HCT116 (cell line): ENCODE measurements at regions not wholly inside any gene's neighbourhood (a gene's known extent, or its start where the extent isn't known, plus 50 kb on each side); places are given as distances from the start of the nearest gene placed in this dataset.

Experiments used
- ATAC-seq: fragments of 200-7000 bp; cut with Tn5 transposase; 2 replicates; pipeline ENCODE4 v1.9.1; 2020; ENCODE audit warnings: mild to moderate bottlenecking, moderate library complexity
- BruUV-seq: library from RNA; stranded (reverse); fragments of 400-500 nt; replicated peaks from 2 replicates; lab custom pipeline; 2021; lab: Mats Ljungman, UMichigan
- CTCF ChIA-PET: fragments of 300-600 bp; sonication (Branson Sonifier 250); formaldehyde crosslinking; loops from one replicate; lab custom pipeline; 2021; ENCODE audit warnings: antibody characterized with exemption; lab: Charles Lee
- POLR2A ChIA-PET: fragments of 300-600, 350-600 bp; sonication (Branson Sonifier 250); formaldehyde crosslinking; loops from one replicate; lab custom pipeline; 2021; ENCODE audit warnings: antibody characterized with exemption; lab: Charles Lee
- RAD21 ChIA-PET, 2 experiments: fragments of 300-600 bp; sonication (Branson Sonifier 250); formaldehyde crosslinking; loops; one replicate each; lab custom pipeline; 2023; ENCODE audit warnings: low total read pairs in 2 of 2; ENCODE audit not compliant: uncharacterized antibody in 2 of 2, unreplicated experiment in 2 of 2, low non-redundant PET in 1 of 2; lab: Charles Lee
- DNase-seq: peaks from one replicate; pipeline ENCODE4 v3.0.0-alpha.2; 2010; ENCODE audit warnings: low read depth, low spot score
- H2AFZ ChIP-seq: fragments of 200-600 bp; shearing (Covaris generic), sonication (generic); 2 replicates; pipeline ENCODE4 v1.6.1; 2017; ENCODE audit warnings: low read depth, mixed run types, mixed read lengths, antibody characterized with exemption, low read length; ENCODE audit not compliant: poor library complexity, severe bottlenecking
- H3K27ac ChIP-seq: 2 replicates; pipeline ENCODE4 v1.5.1; 2012; ENCODE audit warnings: low read depth, low read length
- H3K27me3 ChIP-seq: fragments of 200-600 bp; sonication (generic); 2 replicates; pipeline ENCODE4 v1.6.1; 2016; ENCODE audit warnings: mixed run types, low read length, mixed read lengths; ENCODE audit not compliant: insufficient read depth
- H3K36me3 ChIP-seq, 2 experiments: fragments of 200-500 bp in 1 of 2; fragments of 200-600 bp in 1 of 2; sonication (Bioruptor generic) in 1 of 2; sonication (generic) in 1 of 2; 2 replicates each; pipeline versions ENCODE4 v1.5.1 to v1.6.1; 2014 to 2016; ENCODE audit warnings: low read length in 2 of 2, inconsistent platforms in 1 of 2, mixed read lengths in 1 of 2, mixed run types in 1 of 2; ENCODE audit not compliant: insufficient read depth in 2 of 2, control insufficient read depth in 1 of 2
- H3K4me1 ChIP-seq, 2 experiments: fragments of 200-600 bp in 1 of 2; sonication (generic) in 1 of 2; 2 replicates each; pipeline versions ENCODE4 v1.5.1 to v1.6.1; 2012 to 2017; ENCODE audit warnings: low read length in 2 of 2, inconsistent platforms in 1 of 2, mild to moderate bottlenecking in 1 of 2, mixed read lengths in 1 of 2, mixed run types in 1 of 2, moderate library complexity in 1 of 2; ENCODE audit not compliant: insufficient read depth in 2 of 2, control insufficient read depth in 1 of 2
- H3K4me2 ChIP-seq: fragments of 200-600 bp; sonication (generic); 2 replicates; pipeline ENCODE4 v1.6.1; 2017; ENCODE audit warnings: mixed run types, low read length, mixed read lengths
- H3K4me3 ChIP-seq, 2 experiments: fragments of 200-600 bp in 1 of 2; sonication (generic) in 1 of 2; replicated peaks in 1 of 2; 2 replicates each; pipeline ENCODE4 v1.5.1; 2011 to 2016; ENCODE audit warnings: low read length in 2 of 2, control low read depth in 1 of 2, low read depth in 1 of 2, mild to moderate bottlenecking in 1 of 2, mixed read lengths in 1 of 2, mixed run types in 1 of 2
- H3K79me2 ChIP-seq: fragments of 200-600 bp; sonication (generic); 2 replicates; pipeline ENCODE4 v1.6.1; 2017; ENCODE audit warnings: mild to moderate bottlenecking, mixed run types, low read length, moderate library complexity, mixed read lengths; ENCODE audit not compliant: insufficient read depth
- H3K9ac ChIP-seq: fragments of 200-600 bp; sonication (generic); 2 replicates; pipeline ENCODE4 v1.6.1; 2016; ENCODE audit warnings: low read length, mixed read lengths
- H3K9me2 ChIP-seq: fragments of 200-600 bp; sonication (generic), shearing (Covaris generic); 2 replicates; pipeline ENCODE4 v1.6.1; 2017; ENCODE audit warnings: mixed run types, mild to moderate bottlenecking, moderate library complexity; ENCODE audit not compliant: insufficient read depth
- H3K9me3 ChIP-seq, 2 experiments: fragments of 200-500 bp in 1 of 2; fragments of 200-600 bp in 1 of 2; sonication (Bioruptor generic) in 1 of 2; sonication (generic) in 1 of 2; 2 replicates each; pipeline ENCODE4 v1.6.1; 2014 to 2017; ENCODE audit warnings: low read length in 2 of 2, mixed read lengths in 2 of 2, inconsistent platforms in 1 of 2, low read depth in 1 of 2, mild to moderate bottlenecking in 1 of 2, mixed run types in 1 of 2, moderate library complexity in 1 of 2; ENCODE audit not compliant: control insufficient read depth in 1 of 2, insufficient read depth in 1 of 2
- H4K20me1 ChIP-seq: fragments of 200-600 bp; sonication (generic), shearing (Covaris generic); 2 replicates; pipeline ENCODE4 v1.6.1; 2017; ENCODE audit warnings: mixed run types, mild to moderate bottlenecking, moderate library complexity; ENCODE audit not compliant: insufficient read depth
- CBX3 ChIP-seq: IDR thresholded peaks from 2 replicates; pipeline ENCODE4 v1.6.1; 2012; ENCODE audit warnings: low read depth
- CTCF ChIP-seq, 3 experiments: fragments of 200-600 bp in 1 of 3; sonication (generic) in 1 of 3; IDR thresholded peaks in 2 of 3; conservative IDR thresholded peaks in 1 of 3; 2 replicates each; pipeline ENCODE4 v1.5.1; 2012 to 2017; ENCODE audit warnings: low read depth in 2 of 3, low read length in 2 of 3, antibody characterized with exemption in 1 of 3, borderline replicate concordance in 1 of 3, control low read depth in 1 of 3, mild to moderate bottlenecking in 1 of 3, mixed read lengths in 1 of 3, mixed run types in 1 of 3, moderate library complexity in 1 of 3; ENCODE audit not compliant: insufficient read depth in 1 of 3
- EGR1 ChIP-seq: IDR thresholded peaks from 2 replicates; pipeline ENCODE4 v1.6.1; 2012; ENCODE audit warnings: low read depth
- ELF1 ChIP-seq: IDR thresholded peaks from 2 replicates; pipeline ENCODE4 v1.6.1; 2012; ENCODE audit warnings: low read depth, borderline replicate concordance
- EZH2 ChIP-seq: fragments of 200-600 bp; sonication (generic); IDR thresholded peaks from 2 replicates; pipeline ENCODE4 v1.6.1; 2017; ENCODE audit warnings: antibody characterized with exemption, mixed run types
- EZH2phosphoT487 ChIP-seq: fragments of 200-600 bp; IDR thresholded peaks from 2 replicates; pipeline ENCODE4 v1.6.1; 2018; ENCODE audit warnings: antibody characterized with exemption, borderline replicate concordance
- FOSL1 ChIP-seq: IDR thresholded peaks from 2 replicates; pipeline ENCODE4 v1.6.1; 2012; ENCODE audit warnings: low read depth
- JUND ChIP-seq: IDR thresholded peaks from 2 replicates; pipeline ENCODE4 v1.6.1; 2012
- POLR2A ChIP-seq: IDR thresholded peaks from 2 replicates; pipeline ENCODE4 v1.7.0; 2011; ENCODE audit warnings: borderline replicate concordance; ENCODE audit not compliant: insufficient read depth, insufficient read length; ENCODE audit errors: extremely low read depth
- RAD21 ChIP-seq: IDR thresholded peaks from 2 replicates; pipeline ENCODE4 v1.6.1; 2012; ENCODE audit warnings: low read depth, mild to moderate bottlenecking
- REST ChIP-seq: IDR thresholded peaks from 2 replicates; pipeline ENCODE4 v1.6.1; 2012; ENCODE audit warnings: low read depth
- SIN3A ChIP-seq: IDR thresholded peaks from 2 replicates; pipeline ENCODE4 v1.6.1; 2012; ENCODE audit warnings: low read depth
- SP1 ChIP-seq: IDR thresholded peaks from 2 replicates; pipeline ENCODE4 v1.6.1; 2012; ENCODE audit warnings: low read depth
- SRF ChIP-seq: IDR thresholded peaks from 2 replicates; pipeline ENCODE4 v1.6.1; 2012; ENCODE audit warnings: low read depth
- TCF7L2 ChIP-seq: IDR thresholded peaks from 2 replicates; pipeline ENCODE4 v1.7.0; 2011; ENCODE audit warnings: borderline replicate concordance, inconsistent platforms; ENCODE audit not compliant: insufficient read depth, insufficient read length; ENCODE audit errors: extremely low read depth
- ZNF274 ChIP-seq: fragments of 200-500 bp; sonication (Bioruptor generic); IDR thresholded peaks from 2 replicates; pipeline ENCODE4 v1.6.1; 2014; ENCODE audit warnings: mild to moderate bottlenecking, low read depth, low read length, inconsistent platforms
- intact Hi-C: fragments of 100-400 bp; cut with micrococcal nuclease; formaldehyde crosslinking; loops from 2 replicates; pipeline ENCODE4 v1.10.0; 2022

- Histone ChIP-seq H2AFZ (no peak overlapping the region), H3K36me3 (no peaks in the 10 kb centered on the region), H3K27ac (no peak overlapping the region), H3K4me3 (no peak overlapping the region), H3K4me1 (no peaks in the 10 kb centered on the region), H3K9me2 (no peaks in the 10 kb centered on the region), H3K79me2 (no peaks in the 10 kb centered on the region), H3K9ac (no peak overlapping the region), H3K27me3 (no peaks in the 10 kb centered on the region), H4K20me1 (no peaks in the 10 kb centered on the region), H3K4me2 (no peak overlapping the region), H3K9me3 (no peaks in the 10 kb centered on the region)
- no peak for ATAC-seq
- ChIA-PET POLR2A (no interaction called here), RAD21 (no interaction called here), CTCF (no interaction called here)
- BruUV-seq: no TSS peak
- no peak for TF ChIP-seq EGR1
- TF ChIP-seq SP1: no peak
- TF ChIP-seq POLR2A: no peak
- no peak for TF ChIP-seq EZH2
- no peak for TF ChIP-seq SRF
- no peak for TF ChIP-seq EZH2phosphoT487
- TF ChIP-seq ELF1: no peak
- TF ChIP-seq RAD21: no peak
- no peak for TF ChIP-seq CTCF (IDR thresholded peaks at IDR 0.05 in 2 of 3, conservative IDR thresholded peaks at IDR 0.05 in 1 of 3; ENCODE audit: borderline replicate concordance in 1 of 3, insufficient read depth in 1 of 3, low read depth in 2 of 3, low read length in 2 of 3)
- TF ChIP-seq TCF7L2: no peak
- no peak for TF ChIP-seq ZNF274
- no peak for TF ChIP-seq SIN3A
- TF ChIP-seq FOSL1: no peak
- TF ChIP-seq JUND: no peak
- TF ChIP-seq CBX3: no peak
- TF ChIP-seq REST: no peak
- intact Hi-C loops: no loop called here
- DNase-seq: no peak
Measured at GRCh38 chr10:45557275-45557905, 115.2 kb downstream of the ZFAND4 start.
